HG03039 (cell line): ENCODE measurements at regions not wholly inside any gene's neighbourhood (a gene's known extent, or its start where the extent isn't known, plus 50 kb on each side); places are given as distances from the start of the nearest gene placed in this dataset.
"Not testable (repeated sequence)": the region's sequence is repeated elsewhere in the genome, so short reads cannot be mapped to it uniquely, and the experiment has no call there.

Experiments
- ATAC-seq: cut with Tn5 transposase; IDR thresholded peaks from one replicate; pipeline ENCODE4 v1.9.1; 2021; ENCODE audit warnings: mild to moderate bottlenecking, moderate library complexity; ENCODE audit not compliant: unreplicated experiment

GRCh38 chr2:118791483-118791882 lies 56.0 kb downstream of the EN1 start:
- no peak for ATAC-seq

DNA sequence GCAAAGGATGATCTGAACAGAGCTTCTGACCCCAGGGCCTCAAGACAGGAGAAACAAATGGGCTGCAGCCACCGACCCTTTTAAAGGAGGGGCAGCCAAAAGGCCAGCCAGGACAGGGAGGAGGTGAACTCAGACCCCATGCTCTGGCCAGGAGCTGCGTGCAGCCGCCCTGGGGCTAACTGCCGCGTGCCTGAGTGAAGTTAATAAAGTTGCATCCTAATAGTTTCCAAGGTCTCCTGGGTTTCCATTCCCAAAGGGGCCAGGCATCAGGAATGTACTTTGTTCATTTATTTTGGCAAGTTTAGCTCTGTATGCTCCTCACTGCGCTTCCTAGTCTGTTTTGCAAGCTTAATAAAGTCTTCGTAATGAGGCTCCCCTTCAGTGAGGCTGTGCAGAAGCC lies 60.7 kb downstream of the EN1 start:
- ATAC-seq = no peak

- no peak for ATAC-seq
Observed at GRCh38 chr2:118784860-118785259, 62.6 kb downstream of the EN1 start.

DNA sequence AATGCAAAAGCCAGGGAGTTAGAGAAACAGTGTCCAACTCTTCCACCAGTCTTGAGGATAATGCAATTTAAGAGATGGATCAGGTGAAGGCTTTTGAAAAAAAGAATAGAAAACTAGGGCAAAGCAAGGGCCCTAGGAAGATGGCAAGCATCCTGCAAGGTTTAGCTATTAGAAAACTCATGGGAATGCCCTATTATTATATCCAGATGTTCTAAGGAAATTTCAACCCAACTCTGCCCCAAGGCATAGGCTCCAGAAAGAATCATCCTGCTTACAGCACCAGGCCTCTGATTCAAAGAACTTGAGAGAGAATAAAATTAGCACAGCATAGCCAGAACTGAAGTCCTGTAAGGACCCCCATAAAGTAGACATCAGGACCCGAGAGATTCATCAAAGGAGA lies 68.1 kb downstream of the EN1 start:
- no peak for ATAC-seq

DNA sequence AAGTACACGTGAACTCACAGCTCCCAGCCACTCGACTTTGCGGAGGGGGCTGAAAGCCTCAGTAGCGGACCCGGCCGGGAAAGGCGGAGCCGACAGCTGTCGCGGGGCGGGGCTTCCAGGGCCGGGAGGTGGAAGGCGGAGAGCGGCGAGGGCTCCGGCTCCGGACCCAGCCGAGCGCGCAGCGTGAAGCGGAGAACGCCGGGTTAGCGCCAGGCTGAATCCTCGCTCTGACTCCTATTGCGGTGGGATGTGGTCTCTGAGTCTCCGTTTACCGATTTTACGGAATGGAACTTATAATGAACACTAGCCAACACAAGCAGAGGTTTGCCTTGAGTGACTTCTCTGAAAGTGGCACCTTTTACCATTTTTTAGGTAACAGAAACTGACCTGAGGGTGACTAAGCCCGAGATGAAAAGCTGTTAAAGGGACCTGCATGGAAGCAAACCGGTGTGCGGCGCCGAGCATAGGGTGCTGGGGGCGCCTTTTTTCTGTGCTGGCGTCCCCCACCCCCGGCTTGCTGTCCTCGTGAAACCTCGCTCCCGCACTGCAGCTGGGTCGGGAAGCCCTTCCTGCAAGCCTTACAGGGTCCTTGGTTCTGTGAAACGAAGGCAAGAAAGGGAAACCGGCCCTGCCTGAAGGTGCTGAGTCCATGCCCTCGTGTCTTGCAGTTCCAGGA lies 72.9 kb downstream of the EN1 start:
- ATAC-seq = no peak

DNA sequence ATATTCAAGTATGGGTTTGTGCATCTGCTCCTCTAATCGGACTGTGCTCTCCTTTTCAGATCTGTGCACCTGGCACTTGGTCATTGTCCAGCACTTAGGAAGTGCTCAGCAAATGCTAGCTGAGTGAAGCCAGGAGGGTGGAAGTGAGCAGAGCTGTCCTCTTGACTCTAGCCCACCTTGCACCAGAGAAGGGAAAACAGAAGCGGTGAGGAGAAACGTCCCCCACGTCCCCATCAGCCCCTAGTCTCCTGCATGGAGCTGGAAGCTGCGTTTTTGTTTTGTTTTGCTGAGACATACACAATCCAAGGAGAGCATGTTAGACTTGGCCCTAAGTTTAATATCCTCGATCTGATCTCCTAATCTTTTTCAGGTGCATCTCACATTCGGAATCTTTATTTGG lies 73.6 kb downstream of the EN1 start:
- no peak for ATAC-seq

DNA sequence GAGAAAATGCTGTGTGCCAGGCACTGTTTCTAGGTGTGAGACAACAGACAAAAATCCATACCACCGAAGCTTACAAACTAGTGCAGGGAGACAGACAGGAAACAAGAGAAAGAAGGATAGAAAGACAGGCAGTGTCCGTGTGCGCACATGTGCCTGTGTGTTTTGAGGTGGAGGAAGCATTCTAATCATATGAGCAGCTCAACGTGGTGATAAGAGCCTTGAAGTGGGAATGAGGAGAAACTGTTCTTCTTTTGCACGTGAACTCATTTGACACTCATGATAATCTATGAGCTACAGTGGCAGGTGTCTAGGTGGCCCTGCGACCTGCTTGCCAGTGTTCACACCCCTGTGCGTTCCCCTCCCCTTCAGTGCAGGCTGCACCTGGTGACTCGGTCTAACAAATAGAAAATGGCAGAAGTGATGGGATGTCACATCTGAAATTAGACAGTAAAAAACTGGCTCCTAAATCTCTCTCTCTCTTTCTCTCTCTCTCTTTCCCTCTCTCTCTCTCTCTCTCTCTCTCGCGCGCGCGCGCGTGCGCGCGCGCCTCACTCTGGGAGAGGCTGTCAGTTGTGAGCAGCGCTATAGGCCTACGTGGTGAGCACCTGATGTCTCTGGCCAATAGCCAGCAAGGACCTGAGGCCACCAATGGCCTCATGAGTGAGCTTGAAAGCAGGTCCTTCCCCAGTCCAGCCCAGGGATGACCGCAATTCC lies 74.8 kb downstream of the EN1 start:
- no peak for ATAC-seq

DNA sequence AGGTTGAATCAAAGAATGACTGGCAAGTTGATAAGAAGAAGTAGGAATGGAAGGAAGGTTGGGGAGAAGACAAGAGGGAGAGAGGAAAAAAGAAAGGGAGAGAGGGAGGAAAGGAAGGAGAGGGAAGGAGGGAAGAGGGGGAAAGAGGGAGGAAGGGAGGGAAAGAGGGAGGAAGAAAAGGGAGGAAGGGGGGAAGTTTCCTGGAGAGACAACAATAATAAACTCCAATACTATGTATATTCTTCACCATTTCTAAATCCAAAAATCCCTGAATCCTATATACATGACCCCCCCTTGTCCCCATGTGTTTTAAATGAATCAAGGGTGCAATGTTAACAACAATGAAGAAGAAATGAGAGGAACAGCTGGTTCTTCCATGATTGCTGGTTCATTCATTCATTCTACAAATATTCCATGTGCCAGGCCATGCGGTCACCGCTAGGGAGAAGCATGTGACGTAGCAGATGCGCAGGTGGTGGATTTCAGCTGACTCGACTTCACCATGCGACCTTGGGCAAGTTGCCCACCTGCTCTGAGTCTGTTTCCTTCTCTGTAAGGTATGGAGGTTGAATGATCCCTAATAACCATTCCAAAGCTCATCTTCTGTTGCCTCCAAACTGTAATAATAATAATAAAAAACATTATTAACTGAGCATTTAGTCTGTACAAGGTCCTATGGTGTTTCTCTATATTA lies 77.6 kb downstream of the EN1 start:
- no peak for ATAC-seq

- no peak for ATAC-seq
Observed at GRCh38 chr2:118766871-118767270, 80.6 kb downstream of the EN1 start.

DNA sequence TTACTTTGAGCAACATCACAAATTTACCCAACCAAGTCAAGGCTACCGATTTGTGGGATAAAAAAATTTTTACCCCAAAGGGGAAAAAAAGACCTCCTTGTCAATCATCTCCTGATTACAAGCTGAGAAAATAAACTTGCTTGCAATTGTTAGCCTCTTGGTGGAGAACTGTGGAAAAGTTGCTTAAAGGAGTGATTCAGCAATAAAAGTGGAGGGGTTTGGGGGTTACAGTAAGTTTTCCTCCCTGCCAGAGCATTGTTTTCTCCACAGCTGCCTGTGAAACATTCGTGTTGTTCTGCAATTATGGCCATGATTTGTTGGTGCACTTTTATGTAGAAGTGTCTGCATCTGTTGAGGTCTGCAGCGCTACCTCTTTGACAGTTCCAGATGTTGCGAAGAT lies 82.6 kb downstream of the EN1 start:
- no peak for ATAC-seq

DNA sequence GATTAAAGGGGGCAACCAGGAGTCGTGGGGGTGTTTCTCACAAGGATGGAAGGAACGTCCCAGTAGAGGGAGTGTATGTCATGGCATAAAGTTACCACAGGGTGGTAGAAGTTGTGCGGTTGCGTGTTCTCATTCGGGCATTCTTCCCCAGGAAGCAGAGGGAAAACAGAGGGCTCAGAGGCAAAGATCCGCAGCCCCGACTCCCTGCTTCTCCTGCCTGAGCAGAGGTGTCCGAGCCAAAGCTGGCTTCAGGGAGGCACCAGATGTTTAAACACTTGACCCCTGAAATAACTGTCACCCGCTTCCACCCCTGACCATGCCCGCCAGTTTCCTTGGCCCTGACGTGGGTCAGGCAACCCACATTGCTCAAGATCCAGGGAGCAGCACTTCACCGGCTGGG lies 83.7 kb downstream of the EN1 start:
- no peak for ATAC-seq

GRCh38 chr2:118762290-118762689 lies 85.2 kb downstream of the EN1 start:
- ATAC-seq = no peak

DNA sequence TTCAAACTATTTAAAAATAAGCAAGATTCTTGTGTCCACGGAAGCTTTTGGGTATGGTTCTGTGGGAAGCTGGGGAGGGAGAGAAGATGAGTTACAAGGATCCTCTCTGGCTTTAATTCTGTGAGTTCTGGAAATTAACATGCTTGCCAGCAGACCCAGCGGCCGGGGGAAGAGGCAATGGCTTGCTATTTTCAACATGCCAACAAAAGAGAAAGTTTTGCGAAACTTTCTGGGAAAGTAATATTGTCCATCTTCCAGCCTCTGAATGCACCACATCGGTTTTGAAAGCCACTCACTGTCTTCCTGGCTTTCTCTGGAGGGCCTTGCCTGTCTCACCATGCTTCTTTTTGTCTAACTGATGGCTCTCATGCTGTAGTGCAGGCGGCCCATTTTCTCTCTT lies 85.7 kb downstream of the EN1 start:
- no peak for ATAC-seq

GRCh38 chr2:118755901-118756300 lies 91.5 kb downstream of the EN1 start:
- no peak for ATAC-seq

DNA sequence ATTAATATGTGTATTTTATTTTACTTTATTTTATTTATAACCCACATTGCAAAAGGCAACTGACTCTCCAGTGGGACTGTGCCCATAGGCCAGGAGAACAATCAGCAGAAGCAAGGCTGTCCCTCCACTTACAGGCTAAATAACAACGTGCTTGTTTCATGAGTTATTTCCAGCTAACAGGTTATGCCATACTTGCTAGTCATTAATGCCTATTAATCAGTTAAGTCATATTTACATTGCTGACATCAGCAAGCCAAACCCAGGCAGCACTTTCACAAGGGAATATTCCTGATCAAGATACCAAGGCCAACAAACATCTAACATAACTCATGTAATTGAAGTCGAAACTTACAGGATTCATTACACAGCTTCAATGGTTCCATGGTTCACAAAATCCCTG lies 92.1 kb downstream of the EN1 start:
- no peak for ATAC-seq

GRCh38 chr2:118752762-118753429 lies 94.6 kb downstream of the EN1 start:
- ATAC-seq = no peak

DNA sequence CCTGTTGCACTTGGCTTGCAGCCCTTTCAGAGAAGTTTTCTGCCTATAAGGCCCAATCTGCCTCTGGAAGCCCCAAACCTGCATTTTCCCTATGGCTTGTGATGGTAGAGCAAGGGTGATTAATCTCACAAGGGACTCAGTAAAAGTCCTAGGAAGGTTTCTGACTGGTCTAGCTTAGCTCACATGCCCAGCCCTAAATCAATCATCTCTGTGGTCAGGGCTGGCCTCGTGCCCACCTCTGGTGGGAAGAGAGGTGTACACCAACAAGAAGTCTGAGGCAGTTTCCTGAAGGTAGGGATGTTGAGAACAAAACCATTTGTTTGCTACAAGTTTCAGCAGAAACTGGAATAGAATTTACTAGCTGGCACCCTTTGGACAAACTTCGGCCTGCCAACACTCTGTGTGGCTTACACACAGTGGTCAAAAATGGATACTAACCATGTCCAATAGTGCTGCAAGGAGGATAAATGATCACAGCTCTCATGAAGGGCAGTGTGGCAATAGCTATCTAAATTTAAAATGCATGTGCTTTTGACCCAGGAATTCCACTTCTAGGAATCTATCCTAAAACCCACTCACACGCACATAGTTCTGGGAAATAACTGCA lies 96.4 kb downstream of the EN1 start:
- no peak for ATAC-seq

- no peak for ATAC-seq
Observed at GRCh38 chr2:118748245-118748885, 99.1 kb downstream of the EN1 start.

- no peak for ATAC-seq
Observed at GRCh38 chr2:118747637-118748036, 99.8 kb downstream of the EN1 start.

GRCh38 chr2:118747066-118747465 lies 100.4 kb downstream of the EN1 start:
- no peak for ATAC-seq

DNA sequence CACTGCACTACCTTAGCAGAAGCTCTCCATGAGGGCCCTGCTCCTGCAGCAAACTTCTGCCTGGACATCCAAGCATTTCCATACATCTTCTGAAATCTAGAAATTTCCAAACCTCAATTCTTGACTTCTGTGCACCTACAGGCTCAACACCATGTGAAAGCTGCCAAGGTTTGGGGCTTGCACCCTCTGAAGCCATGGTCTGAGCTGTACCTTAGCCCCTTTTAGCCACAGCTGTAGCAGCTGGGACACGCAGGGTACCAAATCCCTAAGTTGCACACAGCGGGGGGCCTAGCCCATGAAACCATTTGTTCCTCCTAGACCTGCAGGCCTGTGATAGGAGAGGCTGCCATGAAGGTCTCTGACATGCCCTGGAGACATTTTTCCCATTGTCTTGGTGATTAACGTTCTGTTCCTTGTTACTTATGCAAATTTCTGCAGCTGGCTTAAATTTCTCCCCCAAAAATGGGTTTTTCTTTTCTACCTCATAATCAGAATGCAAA lies 102.7 kb downstream of the EN1 start:
- ATAC-seq = not testable (repeated sequence)
